Sigmoid colon (tissue), 6 donors: ENCODE measurements at regions not wholly inside any gene's neighbourhood (a gene's known extent, or its start where the extent isn't known, plus 50 kb on each side); places are given as distances from the start of the nearest gene placed in this dataset.

Source experiments
- DNase-seq: peaks from one replicate; pipeline ENCODE4 v3.0.0-alpha.2; 2019
- H3K27ac ChIP-seq, 4 donors: fragments of 200-600 bp; sonication (generic); one replicate each; pipeline ENCODE4 v1.5.1; 2016 to 2019; ENCODE audit warnings: mild to moderate bottlenecking in 1 of 4
- H3K27me3 ChIP-seq, 3 donors: fragments of 200-600 bp; sonication (generic); one replicate each; pipeline ENCODE4 v1.5.1; 2019; ENCODE audit warnings: mild to moderate bottlenecking in 1 of 3
- H3K36me3 ChIP-seq, 4 donors: fragments of 200-600 bp; sonication (generic); one replicate each; pipeline ENCODE4 v1.5.1; 2016 to 2019
- H3K4me1 ChIP-seq, 4 donors: fragments of 200-600 bp; sonication (generic); one replicate each; pipeline ENCODE4 v1.5.1; 2017 to 2019
- H3K4me3 ChIP-seq, 4 donors: fragments of 200-600 bp; sonication (generic); one replicate each; pipeline ENCODE4 v1.5.1; 2017 to 2019; ENCODE audit warnings: mild to moderate bottlenecking in 2 of 4, moderate library complexity in 1 of 4
- H3K9me3 ChIP-seq, 4 donors: fragments of 200-600 bp in 3 of 4; sonication (generic) in 3 of 4; one replicate each; pipeline versions ENCODE4 v1.5.1 to v1.6.1; 2013 to 2019
- EP300 ChIP-seq, 4 donors: sonication (generic); formaldehyde crosslinking; IDR thresholded peaks; one replicate each; pipeline ENCODE4 v1.6.1; 2017; ENCODE audit warnings: antibody characterized with exemption in 4 of 4
- POLR2A ChIP-seq, 2 donors: fragments of 450-650 bp; IDR thresholded peaks; one replicate each; pipeline ENCODE4 v1.6.1; 2016; ENCODE audit warnings: antibody characterized with exemption in 2 of 2, mild to moderate bottlenecking in 2 of 2, moderate library complexity in 2 of 2
- POLR2AphosphoS5 ChIP-seq, 4 donors: sonication (generic); formaldehyde crosslinking; IDR thresholded peaks; one replicate each; pipeline ENCODE4 v1.6.1; 2017; ENCODE audit warnings: antibody characterized with exemption in 4 of 4
- WGBS, 2 donors: extraction: QIAGEN DNeasy Blood & Tissue Kit; methylation state at CpG; one replicate each; pipeline ENCODE4 v1.1.7; 2013; 5-methylcytosine and 5-hydroxymethylcytosine counted together
- intact Hi-C: fragments of 100-400 bp; cut with DNase I; formaldehyde crosslinking; loops from one replicate; pipeline ENCODE4 v1.15.1; 2023
- TF ChIP-seq, protein P1 (sequence below), 4 experiments: fragments of 450-650 bp in 3 of 4; fragments of 200-600 bp in 1 of 4; IDR thresholded peaks; one replicate each; pipeline ENCODE4 v1.5.1; 2016 to 2019; ENCODE audit warnings: antibody characterized with exemption in 4 of 4, mild to moderate bottlenecking in 3 of 4, moderate library complexity in 2 of 4
- donor health status: healthy with polysubstance abuse.
- donor health status: healthy.

DNA sequence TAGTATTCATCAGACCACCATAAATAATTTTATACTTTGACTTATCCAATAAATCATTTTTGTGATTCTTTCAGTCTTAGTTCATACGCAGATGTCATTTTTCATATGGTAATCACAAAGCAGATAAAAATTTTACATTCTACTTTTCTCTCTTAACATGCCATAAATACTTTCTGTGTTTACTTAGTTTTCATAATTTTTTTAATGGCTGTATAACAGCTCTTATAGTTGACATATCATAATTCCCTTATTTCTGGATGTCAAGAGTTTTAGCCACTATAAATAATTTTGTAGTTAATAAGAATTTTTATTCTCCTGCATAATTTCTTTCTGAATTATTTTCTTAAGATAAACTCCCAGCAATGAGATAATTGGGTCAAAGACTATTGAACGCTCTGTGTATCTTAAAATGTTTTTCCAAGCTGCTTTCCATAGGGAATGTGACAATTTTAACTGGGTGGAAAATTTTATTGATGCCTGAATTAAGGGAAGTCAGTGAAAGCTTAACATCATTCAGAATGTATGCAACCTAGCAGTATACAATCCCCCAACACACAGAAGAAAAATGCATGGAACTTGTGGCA lies 702.7 kb downstream of the EPM2A start:
- Histone ChIP-seq H3K27me3 (no peaks in the 10 kb centered on the region), H3K27ac (no peak overlapping the region), H3K4me3 (no peak overlapping the region), H3K9me3 (no peaks in the 10 kb centered on the region), H3K4me1 (no peaks in the 10 kb centered on the region), H3K36me3 (no peaks in the 10 kb centered on the region)
- no peak for DNase-seq
- intact Hi-C loops: no loop called here
- WGBS, 2 donors: 80 to 86% methylated on average over 2 of the region's 2 CpGs
- TF ChIP-seq EP300 (IDR thresholded peaks at IDR 0.05) (no peak), POLR2A (IDR thresholded peaks at IDR 0.05) (no peak), POLR2AphosphoS5 (IDR thresholded peaks at IDR 0.05) (no peak)

DNA sequence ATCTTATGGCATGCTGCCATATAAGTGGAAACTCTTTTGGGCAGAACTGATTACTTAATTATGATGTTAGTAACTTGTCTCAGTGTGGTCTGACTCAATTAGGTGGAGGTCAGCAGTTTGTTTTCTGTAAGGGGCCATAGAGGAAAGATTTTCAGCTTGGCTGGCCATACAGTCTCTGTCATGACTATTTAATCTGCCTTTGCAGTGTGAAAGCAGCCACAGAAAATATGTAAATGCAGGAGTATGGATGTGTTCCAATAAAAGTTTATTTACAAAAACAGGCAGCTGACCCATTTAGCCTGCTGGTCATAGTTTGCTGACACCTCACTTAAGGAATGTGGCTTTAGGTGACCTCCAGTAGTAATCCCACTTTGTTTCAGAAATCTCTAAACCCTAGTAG lies 700.7 kb downstream of the EPM2A start:
- H3K27ac ChIP-seq: no peak overlapping the region
- no peaks in the 10 kb centered on the region for H3K27me3 ChIP-seq
- TF ChIP-seq POLR2AphosphoS5 (IDR thresholded peaks at IDR 0.05): no peak
- no peak for TF ChIP-seq POLR2A (IDR thresholded peaks at IDR 0.05)
- TF ChIP-seq EP300 (IDR thresholded peaks at IDR 0.05): no peak
- TF ChIP-seq, protein P1, sequence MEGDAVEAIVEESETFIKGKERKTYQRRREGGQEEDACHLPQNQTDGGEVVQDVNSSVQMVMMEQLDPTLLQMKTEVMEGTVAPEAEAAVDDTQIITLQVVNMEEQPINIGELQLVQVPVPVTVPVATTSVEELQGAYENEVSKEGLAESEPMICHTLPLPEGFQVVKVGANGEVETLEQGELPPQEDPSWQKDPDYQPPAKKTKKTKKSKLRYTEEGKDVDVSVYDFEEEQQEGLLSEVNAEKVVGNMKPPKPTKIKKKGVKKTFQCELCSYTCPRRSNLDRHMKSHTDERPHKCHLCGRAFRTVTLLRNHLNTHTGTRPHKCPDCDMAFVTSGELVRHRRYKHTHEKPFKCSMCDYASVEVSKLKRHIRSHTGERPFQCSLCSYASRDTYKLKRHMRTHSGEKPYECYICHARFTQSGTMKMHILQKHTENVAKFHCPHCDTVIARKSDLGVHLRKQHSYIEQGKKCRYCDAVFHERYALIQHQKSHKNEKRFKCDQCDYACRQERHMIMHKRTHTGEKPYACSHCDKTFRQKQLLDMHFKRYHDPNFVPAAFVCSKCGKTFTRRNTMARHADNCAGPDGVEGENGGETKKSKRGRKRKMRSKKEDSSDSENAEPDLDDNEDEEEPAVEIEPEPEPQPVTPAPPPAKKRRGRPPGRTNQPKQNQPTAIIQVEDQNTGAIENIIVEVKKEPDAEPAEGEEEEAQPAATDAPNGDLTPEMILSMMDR (IDR thresholded peaks at IDR 0.05): no peak
- H3K4me3 ChIP-seq: no peak overlapping the region
- H3K4me1 ChIP-seq: no peaks in the 10 kb centered on the region
- no peaks in the 10 kb centered on the region for H3K9me3 ChIP-seq
- H3K36me3 ChIP-seq: no peaks in the 10 kb centered on the region
- DNase-seq: no peak
- intact Hi-C loops: no loop called here

- intact Hi-C loops: no loop called here
- 85 to 89% methylated on average over 5 of the region's 5 CpGs for WGBS, 2 donors
- DNase-seq: no peak
- no peaks in the 10 kb centered on the region for H3K36me3 ChIP-seq
- no peak overlapping the region for H3K27ac ChIP-seq
- H3K4me3 ChIP-seq: no peak overlapping the region
- no peaks in the 10 kb centered on the region for H3K27me3 ChIP-seq
- H3K9me3 ChIP-seq: no peaks in the 10 kb centered on the region
- TF ChIP-seq, protein P1 (IDR thresholded peaks at IDR 0.05): no peak
- no peaks in the 10 kb centered on the region for H3K4me1 ChIP-seq
These were observed 699.1 kb downstream of the EPM2A start for GRCh38 chr6:145036236-145036635.

- H3K27me3 ChIP-seq: no peaks in the 10 kb centered on the region
- H3K4me1 ChIP-seq: no peaks in the 10 kb centered on the region
- no peak for DNase-seq
- intact Hi-C loops: no loop called here
- no peak overlapping the region for H3K4me3 ChIP-seq
- 80 to 82% methylated on average over 3 of the region's 3 CpGs for WGBS, 2 donors
- no peaks in the 10 kb centered on the region for H3K36me3 ChIP-seq
- TF ChIP-seq POLR2A (IDR thresholded peaks at IDR 0.05) (no peak), POLR2AphosphoS5 (IDR thresholded peaks at IDR 0.05) (no peak)
- no peak overlapping the region for H3K27ac ChIP-seq
- no peaks in the 10 kb centered on the region for H3K9me3 ChIP-seq
These were observed 698.3 kb downstream of the EPM2A start for GRCh38 chr6:145036848-145037567.

DNA sequence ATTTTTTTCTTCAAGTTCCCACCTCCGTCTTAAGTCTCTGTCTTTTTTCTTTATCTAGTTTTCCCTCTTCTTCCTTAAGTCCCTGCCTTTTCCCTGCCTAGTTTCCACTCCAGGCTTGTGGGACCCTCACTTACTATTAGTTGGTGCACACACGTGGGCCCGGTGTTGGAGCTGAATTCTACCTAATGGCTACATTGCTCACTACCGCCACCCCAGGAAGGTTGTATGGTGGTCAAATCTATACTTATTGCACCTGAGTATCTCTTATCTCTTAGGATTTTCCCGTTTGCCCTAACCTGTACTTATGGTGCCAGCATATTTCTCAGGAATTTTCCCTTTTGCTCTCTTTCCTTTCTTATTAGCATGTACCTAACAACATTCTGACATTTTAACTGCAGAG lies 692.8 kb downstream of the EPM2A start:
- Histone ChIP-seq H3K36me3 (no peaks in the 10 kb centered on the region), H3K4me3 (no peak overlapping the region), H3K9me3 (no peaks in the 10 kb centered on the region), H3K27ac (no peak overlapping the region), H3K27me3 (no peaks in the 10 kb centered on the region), H3K4me1 (peaks cover 0 to 10% (median 0%) of the 10 kb centered on the region in 4 donors)
- no peak for DNase-seq
- TF ChIP-seq EP300 (IDR thresholded peaks at IDR 0.05): no peak
- TF ChIP-seq, protein P1 (IDR thresholded peaks at IDR 0.05): no peak
- no peak for TF ChIP-seq POLR2AphosphoS5 (IDR thresholded peaks at IDR 0.05)
- no peak for TF ChIP-seq POLR2A (IDR thresholded peaks at IDR 0.05)
- intact Hi-C loops: no loop called here
- 85 to 92% methylated on average over 5 of the region's 5 CpGs for WGBS, 2 donors
